HG02852 (cell line): ENCODE measurements at regions not wholly inside any gene's neighbourhood (a gene's known extent, or its start where the extent isn't known, plus 50 kb on each side); places are given as distances from the start of the nearest gene placed in this dataset.
"Not testable (repeated sequence)": the region's sequence is repeated elsewhere in the genome, so short reads cannot be mapped to it uniquely, and the experiment has no call there.

Experiments used
- ATAC-seq: cut with Tn5 transposase; IDR thresholded peaks from one replicate; pipeline ENCODE4 v1.9.1; 2021; ENCODE audit warnings: mild to moderate bottlenecking, moderate library complexity; ENCODE audit not compliant: unreplicated experiment

GRCh38 chr3:14272959-14273560 lies 94.4 kb downstream of the LSM3 start:
- ATAC-seq, result not testable (repeated sequence)

- no peak for ATAC-seq
Measured at GRCh38 chr3:14273901-14274611, 95.4 kb downstream of the LSM3 start.

DNA sequence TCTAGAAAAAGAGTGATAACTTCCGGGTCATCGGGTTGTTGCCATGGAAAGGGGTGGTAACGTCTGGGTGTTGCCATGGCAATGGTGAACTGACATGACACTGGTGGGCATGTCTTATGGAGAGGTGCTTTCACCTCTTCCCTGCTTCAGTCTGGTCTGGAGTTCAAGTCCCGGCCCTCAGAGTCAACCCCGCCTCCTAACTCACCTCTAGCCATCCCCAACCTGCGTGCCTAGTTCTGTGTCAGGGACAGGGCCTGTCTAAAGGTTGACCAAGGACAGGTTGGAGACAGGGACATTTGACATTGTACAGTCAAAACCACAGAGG lies 96.0 kb downstream of the LSM3 start:
- no peak for ATAC-seq

- no peak for ATAC-seq
Measured at GRCh38 chr3:14274999-14275961, 96.7 kb downstream of the LSM3 start.

- ATAC-seq, result no peak
Measured at GRCh38 chr3:14275962-14276909, 97.6 kb downstream of the LSM3 start.

DNA sequence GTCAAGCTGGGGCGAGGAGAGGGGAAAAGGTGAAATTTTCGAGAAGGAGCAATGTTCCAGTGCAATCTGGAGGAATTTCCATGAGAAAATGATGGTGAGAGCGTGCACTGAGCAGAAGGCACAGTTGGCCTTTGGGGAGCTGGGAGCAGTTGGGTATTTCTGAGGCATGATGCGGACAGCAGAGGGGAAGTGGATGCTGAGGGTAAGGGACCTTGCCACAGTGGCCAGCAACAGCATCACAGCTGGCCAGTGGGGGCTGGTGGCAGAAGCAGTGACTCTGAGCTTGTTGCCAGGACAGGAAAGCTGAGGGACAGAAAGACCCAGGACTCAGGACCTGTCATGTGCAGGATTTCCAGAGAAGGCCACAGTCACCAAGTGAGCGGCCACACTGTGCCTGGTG lies 98.9 kb downstream of the LSM3 start:
- no peak for ATAC-seq

DNA sequence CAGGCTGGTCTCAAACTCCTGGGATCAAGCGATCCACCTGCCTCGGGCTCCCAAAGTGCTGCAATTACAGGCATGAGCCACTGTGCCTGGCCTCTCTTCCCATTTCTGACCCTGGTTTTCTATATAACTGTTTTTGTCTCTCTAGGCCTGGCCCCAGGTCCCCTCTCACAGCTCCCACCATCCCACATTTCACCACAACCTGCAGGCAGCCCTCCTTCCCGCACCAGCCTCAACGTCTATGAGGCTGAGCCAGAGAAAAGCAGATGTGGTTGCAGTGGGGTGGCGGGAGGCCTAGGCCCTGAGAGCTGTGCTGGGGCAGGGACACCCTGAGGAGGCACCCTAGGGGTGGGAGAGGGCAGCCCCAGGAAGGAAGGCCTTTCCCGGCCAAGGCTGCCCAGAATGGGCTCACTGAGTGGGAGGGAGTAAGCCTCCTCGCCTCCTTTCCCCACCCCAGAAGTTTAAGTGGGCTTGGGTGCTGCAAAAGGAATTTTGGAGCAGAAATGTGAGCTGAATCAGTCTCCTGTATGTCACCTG lies 99.7 kb downstream of the LSM3 start:
- ATAC-seq, result no peak

DNA sequence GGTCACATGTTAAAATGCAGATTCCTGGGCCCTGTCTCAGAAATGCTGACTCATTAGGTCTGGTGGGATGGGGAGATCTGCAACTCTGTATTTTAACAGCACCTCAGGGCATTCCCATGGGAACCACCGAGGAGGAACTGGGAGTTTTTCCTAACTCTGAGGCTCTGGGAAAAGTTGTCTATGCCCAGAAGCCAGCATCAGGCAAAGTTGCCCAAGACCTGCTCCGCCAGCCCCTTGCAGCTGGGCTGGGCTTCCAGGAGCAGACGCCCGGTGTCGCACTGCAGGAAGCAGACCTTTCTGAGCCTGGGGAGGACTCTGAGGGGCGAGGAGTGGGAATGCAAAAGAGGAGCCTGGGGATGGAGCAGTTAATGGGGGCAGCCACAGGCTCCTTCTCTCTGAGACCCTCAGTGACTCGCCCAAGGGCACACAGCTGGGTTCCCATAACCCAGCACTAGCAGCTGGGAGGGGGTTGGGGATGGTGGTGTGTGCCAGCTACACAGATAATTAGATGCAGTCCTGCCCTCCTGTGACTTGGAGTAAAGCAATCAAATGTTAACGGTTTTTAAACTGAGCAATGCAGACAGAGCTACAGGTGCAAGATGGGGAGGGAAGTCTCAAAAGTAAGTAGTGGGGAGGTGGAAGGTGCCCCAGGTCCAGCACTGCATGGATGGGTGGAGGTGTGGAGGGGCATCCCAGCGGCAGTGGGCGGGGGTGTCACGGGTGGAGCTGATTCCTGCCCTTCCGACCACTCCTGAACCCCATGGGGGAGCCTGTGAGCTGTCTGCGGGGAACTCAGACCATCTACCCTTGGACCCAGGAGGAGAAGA lies 100.4 kb downstream of the LSM3 start:
- no peak for ATAC-seq

DNA sequence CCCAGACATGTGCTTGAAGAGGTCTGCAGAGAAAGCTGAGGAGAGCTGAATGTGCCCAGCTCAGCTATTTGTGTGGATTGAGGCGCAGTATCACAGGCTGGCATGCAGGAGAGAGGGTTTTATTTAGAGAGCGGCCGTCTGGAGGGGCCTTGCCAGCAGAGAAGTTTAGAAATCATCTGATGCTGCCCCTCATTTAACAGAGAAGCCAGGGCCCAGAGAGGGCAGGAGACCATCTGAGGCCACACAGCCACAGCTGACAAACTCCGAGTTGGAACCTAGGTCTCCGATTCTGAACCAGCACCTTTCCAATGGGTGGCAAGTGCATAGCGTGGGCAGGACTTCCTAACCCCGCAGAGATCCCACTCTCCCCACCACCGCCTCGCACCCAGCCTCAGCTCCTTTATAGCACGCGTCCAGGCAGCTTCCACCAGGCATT lies 101.0 kb downstream of the LSM3 start:
- no peak for ATAC-seq

- no peak for ATAC-seq
Measured at GRCh38 chr3:14280326-14280725, 101.7 kb downstream of the LSM3 start.

DNA sequence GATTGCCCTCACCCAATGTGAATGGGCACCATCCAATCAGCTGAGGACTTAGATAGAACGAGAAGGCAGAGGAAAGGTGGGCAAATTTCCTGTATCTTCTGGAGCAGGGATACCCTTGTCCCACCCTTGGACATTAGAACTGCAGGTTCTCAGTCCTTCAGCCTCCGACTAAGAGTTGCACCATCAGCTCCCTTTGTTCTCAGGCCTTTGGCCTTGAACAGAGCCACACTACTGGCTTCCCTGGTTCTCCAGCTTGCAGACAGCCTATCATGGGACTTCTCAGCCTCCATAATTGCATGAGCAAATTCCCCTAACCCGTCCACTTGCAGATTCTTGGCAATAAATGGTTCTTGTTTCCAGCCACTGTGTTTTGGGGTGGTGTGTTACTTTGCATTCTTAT lies 102.4 kb downstream of the LSM3 start:
- ATAC-seq, result no peak

GRCh38 chr3:14282001-14282705 lies 103.5 kb downstream of the LSM3 start:
- no peak for ATAC-seq

DNA sequence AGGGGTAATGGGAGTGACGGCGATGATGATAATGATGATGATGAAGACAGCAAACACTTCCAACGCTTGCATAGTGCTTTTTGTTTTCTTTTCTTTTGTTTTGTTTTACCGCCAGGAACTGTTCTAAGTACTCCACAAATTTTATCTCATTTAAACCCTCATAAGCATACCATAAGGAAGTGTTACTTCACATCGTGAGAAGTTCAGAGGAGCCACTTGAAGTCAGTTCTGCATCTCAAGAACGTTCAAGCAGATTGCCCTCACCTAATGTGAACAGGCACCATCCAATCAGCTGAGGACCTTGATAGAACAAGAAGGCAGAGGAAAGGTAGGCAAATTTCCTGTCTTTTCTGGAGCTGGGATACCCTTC lies 104.1 kb downstream of the LSM3 start:
- no peak for ATAC-seq

DNA sequence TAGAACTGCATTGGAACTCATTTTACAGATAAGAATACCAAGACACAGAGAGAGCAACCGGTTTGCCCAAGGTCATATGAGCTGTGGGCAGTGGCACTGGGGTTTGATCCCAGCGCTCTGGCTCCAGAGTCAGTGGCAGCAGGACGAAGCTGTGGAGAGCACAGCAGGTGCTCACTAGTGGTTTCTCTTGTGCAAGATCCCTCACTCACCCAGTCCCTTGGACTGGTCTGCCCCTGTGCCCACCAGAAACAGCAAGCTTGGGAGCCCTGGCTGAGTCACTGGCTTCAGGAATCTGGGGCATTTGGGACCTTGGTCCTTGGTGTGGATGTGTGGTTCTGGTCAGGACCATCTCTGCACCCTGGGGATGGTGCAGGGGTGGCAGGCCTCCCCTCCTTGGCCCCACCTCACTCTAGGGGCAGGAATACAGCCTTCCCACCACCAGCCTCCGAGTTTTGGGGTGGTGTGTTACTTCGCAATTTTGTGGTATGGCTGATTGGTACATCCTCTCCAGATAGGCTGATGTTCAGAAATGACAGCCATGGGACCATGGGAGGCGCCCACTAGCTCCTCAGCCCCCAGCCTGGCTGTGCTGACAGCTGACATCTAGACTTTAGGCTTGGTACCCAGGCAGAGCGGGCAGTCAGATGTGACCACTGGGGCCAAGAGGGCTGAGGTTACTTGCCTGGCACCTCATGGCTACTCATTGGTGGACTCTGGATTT lies 104.6 kb downstream of the LSM3 start:
- no peak for ATAC-seq

DNA sequence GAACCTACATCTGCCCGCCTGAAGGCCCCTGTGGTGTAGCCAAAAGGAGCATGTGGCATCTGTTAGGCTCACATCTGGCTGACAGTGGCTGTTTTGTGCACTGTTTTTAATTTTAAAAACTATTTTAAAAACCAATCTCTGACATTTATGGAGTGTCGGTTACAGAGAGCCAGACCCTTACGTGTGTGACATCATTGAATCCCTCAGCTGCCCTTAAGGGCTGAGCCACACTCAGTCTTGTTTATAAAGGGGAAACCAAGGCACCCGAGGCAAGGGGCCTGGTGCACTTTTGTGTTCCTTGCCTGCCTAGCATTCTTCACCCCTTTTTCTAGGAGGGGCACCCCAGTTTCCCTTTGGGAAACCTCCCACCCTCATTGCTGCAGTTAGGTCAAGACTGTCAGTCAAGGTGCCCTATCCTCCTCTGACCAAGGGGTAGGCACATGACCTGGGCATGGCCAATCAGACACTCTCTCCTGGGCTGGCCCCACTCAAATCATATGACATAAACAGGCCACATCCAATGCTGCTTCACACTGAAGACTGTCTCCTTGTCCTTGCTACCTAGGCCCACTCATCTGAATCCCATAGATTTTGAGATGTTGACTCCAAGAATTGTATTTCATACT lies 105.3 kb downstream of the LSM3 start:
- ATAC-seq, result no peak

GRCh38 chr3:14284694-14285547 lies 106.3 kb downstream of the LSM3 start:
- no peak for ATAC-seq

GRCh38 chr3:14285548-14285925 lies 106.9 kb downstream of the LSM3 start:
- no peak for ATAC-seq
